SH-SY5Y (cell line): ENCODE measurements at regions not wholly inside any gene's neighbourhood (a gene's known extent, or its start where the extent isn't known, plus 50 kb on each side); places are given as distances from the start of the nearest gene placed in this dataset.

Experiments
- GATA2 ChIP-seq: IDR thresholded peaks from 2 replicates; pipeline ENCODE4 v1.6.1; 2011; ENCODE audit warnings: mild to moderate bottlenecking, low read depth, low read length
- GATA3 ChIP-seq: IDR thresholded peaks from 2 replicates; pipeline ENCODE4 v1.6.1; 2011; ENCODE audit warnings: low read depth, mild to moderate bottlenecking, low read length, moderate library complexity

DNA sequence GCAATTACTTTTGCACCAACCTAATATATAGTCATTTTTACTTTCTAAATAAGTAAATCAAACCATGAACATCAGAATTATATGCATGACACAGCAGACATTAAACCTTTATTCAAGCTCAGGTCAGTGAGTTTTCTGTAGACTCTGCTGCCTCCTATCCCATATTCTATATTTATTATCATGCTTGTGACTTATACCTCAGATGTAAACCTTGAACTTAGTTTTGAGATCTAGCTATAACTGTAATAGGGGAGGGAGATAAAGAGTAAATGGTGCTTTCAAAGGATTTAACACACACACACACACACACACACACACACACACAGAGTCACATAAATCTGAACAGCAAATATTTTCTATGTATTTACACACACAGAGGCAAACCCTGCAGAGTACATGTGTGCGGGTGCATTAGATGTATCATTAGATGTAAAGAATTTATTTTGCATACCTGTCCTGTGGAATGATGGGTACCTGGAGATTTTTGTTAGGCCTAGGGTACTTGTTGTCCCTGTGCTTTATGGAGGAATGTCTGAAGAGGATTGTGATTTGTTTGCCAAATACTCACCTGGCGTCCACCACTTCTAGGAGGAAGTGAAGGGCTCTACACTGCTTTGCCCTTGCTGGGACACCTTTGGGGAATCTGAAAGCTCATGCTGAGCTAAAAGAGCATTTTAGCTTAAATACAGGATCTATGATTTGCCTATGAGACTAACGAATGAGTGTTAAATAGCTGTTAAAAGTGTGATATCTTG, 521.9 kb downstream of the KLF5 start:
- TF ChIP-seq GATA3 = no peak
- no peak for TF ChIP-seq GATA2

DNA sequence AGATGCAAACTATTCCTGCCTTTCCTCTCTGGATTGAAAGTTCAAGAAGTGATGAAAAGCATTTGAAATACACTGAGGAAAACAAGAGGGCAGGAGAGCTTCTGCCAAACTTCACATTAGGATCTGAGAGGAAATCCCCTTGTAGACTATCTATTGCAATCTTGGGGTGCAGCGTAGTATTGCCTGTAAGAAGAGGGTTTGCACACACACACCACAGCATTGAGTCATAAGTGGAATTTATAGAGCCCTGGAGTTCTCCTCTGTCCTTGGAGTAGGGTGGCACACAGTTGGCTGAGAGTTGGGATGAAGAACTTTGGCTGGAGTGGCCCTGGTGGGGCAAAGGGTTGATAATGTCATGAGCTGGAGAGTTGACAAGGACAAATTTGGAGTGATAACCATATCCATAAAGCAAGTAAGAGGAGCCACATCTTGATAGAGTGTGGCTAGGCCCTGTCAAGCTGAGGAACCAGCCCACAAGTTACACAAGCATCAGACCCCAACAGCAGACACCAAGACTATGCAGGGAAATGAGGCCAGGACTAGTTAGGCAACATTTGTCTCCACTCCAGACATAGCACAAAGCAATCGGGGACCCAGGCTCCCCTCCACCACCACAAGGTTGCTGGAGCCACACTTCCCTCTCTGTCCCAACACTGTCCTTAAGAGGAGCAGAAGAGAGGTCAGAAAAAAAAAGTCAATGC, 520.9 kb downstream of the KLF5 start:
- no peak for TF ChIP-seq GATA2
- TF ChIP-seq GATA3 = no peak

DNA sequence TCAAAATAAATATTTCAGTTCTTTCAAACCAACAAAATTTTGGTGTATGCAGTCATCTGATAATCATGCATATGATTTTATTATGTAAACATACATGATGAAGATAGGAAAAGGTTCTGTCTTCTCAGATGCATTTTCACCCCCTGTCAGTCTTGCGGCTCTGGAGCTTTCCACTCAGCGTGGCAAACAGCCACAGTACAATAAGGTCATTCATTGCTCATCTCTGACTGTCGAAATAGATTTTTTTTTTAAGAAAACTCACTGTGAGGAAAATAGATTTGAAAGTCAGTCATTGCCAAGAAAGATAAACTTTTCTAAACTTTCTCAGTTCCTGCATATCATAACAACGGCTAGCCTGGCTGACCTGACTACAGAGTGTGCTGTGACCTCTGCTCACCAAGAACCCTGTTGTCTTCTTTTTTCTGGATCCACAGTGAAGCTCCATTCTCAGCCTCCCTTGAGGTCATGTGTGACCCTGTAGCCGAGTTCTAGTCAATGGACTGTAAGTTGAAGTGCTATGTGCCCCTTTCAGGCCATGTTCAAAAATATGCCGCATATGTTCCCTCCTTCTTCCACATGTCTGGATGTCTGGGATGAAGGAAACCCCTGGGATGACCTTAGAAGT, 519.6 kb downstream of the KLF5 start:
- TF ChIP-seq GATA2 (no peak), GATA3 (no peak)

DNA sequence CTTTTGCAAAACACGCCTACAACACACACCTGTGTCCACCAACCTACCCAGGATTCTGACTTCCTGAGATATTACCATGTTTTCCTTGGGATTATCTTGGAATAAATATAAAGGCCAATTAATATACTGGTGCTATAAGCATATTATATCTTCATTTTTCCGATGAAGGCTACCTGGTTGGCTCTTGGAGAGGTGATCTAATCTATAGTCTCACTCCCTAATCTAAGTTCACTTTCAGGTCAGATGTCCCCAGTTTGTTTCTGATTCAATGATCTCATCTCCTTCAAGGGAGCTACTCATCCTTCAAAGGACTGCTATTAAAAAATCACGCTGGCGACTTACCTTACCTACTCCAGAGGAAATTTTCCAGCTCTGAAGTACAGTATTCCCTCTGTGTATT, 517.5 kb downstream of the KLF5 start:
- TF ChIP-seq GATA2 (no peak), GATA3 (no peak)

DNA sequence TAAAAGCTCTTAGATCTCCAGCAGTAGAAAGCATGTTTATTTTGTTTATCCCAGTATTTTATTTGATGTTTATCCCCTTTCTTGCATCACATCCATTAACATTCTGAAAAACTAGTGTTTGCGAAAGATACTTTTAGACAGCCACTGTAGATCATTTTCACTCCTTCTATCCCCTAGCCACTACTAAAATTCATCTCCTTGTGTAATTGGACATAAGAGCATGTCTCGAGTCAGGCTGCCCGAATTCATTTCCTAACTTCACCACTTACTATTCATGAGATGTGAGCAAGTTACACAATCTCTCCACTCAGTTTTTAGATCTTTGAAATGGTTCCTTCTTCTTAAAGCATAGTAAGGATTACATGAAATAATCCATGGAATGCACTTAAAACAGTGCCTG, 514.0 kb downstream of the KLF5 start:
- TF ChIP-seq GATA3 (no peak), GATA2 (no peak)

DNA sequence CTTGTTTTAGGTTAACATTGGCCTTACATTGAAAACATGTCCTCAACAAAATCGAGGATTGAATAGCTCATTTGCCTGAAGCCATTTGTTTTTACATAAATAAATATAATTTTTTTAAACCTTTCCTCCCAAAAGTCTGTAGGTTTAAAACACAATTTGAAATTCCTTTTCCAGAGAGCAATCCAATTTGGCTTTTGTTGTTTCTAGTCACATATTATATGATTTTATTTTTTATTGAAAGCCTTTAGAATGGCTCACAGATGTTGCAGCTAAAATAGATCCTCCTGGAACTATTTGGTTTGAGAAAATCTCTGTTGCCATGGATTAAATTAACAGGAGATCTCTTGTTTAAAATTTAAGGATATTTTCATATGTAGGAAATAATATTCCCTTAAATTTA, 512.6 kb downstream of the KLF5 start:
- no peak for TF ChIP-seq GATA2
- no peak for TF ChIP-seq GATA3

DNA sequence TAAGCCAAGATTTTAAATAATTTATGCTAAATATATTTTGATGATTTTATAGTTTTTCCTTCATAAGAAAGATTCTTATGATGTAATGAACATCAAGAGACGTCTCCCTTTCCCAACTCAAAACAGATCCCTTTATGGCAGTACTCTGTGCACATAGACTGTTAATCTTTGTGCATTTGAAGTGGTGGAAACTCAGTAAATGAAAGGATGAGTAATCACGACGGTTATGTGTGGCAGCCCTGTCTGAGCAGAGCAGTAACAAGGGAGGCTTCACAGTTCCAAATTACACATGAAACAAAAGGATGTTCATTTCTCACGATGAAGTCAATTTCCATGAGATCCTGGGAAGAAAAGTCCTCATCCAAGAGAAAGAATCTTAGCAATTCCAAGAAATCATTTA, 498.1 kb downstream of the KLF5 start:
- TF ChIP-seq GATA3 (no peak), GATA2 (no peak)

DNA sequence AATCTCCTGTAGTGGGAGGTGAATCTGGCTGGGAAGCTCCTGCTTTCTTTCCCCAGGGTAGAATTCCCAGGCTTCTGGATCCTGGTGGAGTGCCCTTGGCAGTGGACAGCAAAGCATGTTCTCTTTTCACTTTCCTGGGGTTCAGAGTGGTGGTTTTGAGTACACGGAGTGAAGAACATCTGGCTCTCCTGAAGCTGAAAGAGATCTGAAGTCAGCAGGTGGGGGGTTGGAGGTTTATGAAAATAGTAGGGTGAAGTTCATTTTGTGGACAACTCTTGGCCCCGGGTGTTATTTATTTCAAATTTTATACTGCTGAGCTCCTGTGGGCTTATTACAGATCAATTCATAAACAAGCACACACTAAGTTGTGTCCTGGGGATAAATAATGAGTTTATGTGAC, 497.3 kb downstream of the KLF5 start:
- TF ChIP-seq GATA3 (no peak), GATA2 (no peak)

DNA sequence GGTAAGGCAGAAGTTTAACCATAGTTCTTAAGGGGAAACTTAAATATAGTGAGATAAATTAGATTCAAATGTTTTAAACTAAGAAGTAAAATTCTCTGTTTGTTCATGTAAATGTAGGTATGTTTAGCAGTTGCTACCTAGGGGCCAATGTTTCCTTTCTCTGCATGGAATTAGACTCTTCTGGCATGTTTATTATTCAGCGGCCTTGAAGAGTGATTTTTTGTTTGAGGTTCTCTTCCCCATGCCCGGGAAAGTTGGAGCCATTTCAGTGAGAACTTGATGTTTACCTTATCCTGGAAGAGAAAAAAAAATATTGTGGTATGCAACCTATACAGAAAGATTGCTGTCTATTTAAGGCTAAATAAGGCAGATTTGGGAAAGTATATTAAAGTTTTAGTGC, 492.9 kb downstream of the KLF5 start:
- TF ChIP-seq GATA3 = no peak
- no peak for TF ChIP-seq GATA2

DNA sequence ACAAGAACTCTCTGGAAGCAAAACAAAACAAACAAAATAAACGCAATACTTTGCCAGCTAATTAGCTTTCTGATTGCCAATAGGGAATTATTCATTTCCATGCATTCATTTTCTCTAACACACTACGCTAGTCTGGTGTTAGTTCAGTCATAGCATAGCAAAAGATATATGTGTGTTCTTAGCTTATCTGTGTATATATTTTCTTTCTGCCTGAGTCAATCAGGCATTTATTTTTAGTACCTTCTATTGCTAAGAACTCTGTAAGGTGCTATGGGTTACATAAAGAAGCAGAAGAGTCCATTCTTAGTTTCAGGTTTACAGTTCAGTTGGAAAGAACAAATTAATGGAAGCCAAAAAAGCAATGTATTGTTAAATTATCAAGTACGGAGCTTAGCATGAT, 490.9 kb downstream of the KLF5 start:
- TF ChIP-seq GATA3 (no peak), GATA2 (no peak)

DNA sequence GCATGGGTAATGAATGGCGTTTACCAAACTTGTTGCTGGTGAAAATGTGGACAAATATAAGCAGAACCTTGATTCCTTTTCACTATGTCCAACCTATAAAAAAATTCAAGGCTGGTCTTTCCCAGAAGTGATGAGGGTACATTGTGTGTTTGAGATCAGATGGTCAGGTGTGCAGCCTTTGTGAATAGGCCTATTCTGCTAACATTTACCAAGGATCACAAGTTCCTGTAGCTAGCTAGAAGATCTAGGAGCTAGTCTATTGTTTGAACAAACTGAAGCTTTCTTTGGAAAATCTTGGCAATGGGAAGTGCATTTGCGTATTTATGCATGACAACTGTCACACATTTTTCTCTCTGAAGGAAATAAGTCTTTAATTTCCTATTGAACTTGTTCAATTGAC, 489.6 kb downstream of the KLF5 start:
- TF ChIP-seq GATA2 (no peak), GATA3 (no peak)

DNA sequence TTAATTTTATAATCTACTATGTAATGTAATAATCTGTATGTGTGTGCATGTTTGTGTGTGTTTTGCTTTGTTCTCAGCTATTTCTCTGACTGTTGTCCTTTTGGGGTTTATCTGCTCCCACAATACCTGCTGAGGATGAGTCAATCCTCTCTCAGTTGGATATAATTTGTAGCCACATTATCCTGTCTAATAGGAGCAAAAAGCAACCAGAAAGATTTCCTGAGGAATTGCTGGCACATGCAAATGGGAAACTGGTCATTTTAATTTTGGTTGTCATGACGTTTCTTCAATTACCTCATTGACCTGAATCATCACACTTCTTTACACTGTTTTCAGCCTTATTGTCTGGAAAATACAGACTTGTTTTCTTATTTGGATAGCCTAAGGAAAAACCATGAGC, 488.4 kb downstream of the KLF5 start:
- TF ChIP-seq GATA2 (no peak), GATA3 (no peak)

DNA sequence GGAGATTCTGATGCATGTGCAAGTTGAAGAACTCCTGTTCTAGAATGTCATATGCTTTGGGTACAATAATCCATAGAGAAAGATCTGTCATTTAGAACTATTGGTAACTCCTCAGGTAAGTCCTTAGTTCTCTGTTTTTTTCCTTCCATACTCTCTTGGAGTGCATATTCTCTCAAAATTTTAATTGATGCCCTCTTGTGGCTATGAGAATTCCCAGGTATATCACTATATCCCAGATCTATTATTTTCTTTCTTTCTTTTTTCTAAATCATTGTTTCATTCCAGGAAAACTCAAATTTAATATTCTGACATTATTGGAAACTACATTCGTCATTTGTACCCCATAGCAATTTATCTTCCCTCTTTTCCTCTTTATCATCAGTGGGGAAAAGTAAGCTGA, 485.4 kb downstream of the KLF5 start:
- TF ChIP-seq GATA2 = no peak
- no peak for TF ChIP-seq GATA3

DNA sequence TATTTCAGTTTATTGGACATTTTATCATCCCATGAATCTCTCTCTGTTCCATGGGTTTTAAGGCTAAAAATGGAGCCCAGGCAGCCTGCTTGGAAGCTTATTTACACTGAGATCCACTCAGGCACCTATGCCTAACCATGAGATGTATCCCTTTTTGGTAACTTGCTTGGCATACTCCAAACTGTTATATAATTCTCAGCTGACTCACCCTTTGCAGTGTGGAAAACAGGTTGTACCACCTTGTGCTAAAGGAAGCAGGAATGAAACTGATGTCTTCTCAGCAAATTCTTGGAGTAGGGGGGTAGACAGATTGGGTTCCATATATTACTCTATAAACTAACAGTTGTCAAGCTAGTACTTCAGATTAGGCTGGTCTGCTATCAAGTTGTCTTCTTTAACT, 483.6 kb downstream of the KLF5 start:
- TF ChIP-seq GATA3 = no peak
- no peak for TF ChIP-seq GATA2

DNA sequence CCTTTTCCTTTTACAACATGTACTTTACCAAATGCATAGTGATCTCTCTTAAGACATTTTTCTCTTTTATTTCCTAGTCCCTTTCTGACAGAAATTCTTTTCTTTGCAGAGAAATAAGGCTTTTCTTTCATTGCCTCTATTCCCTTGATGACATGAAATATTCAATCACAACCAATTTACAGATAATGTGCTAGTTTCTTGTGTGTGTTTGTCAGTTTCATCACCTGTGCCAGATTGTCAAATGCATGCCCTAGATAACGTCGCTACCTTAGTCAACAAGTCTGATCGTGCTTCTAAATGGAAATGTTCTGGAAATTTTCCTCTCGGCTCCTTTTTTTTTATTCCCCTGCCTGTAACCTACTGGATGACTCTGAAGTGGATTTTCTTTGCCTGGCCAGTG, 478.1 kb downstream of the KLF5 start:
- TF ChIP-seq GATA2 = no peak
- no peak for TF ChIP-seq GATA3

DNA sequence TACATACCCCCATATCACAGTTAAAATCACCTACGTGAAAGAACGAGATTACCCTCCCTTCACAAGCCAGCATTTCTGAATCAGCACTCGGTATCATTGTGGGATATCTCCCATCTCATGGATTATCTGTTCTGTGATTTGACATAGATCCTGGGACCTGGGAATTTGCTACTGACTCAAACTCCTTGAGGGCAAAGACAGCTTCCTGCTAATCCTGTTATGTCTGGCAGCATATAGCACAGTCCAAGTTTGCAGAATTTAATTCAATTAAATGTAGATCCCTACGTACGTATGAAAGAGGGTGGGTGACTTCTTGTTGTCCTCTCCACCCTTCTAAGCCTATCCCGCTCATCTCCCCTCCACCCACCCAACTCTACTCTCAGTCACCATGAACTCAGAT, 476.5 kb downstream of the KLF5 start:
- no peak; the same call in 1 of the 2 replicates for TF ChIP-seq GATA2
- TF ChIP-seq GATA3 = no peak
